HG02870 (cell line): ENCODE measurements at regions not wholly inside any gene's neighbourhood (a gene's known extent, or its start where the extent isn't known, plus 50 kb on each side); places are given as distances from the start of the nearest gene placed in this dataset.
A peak's percentile ranks its signal among the peaks of the same experiment; 100 is the strongest.
"Not testable (repeated sequence)": the region's sequence is repeated elsewhere in the genome, so short reads cannot be mapped to it uniquely, and the experiment has no call there.

Experiments
- ATAC-seq: cut with Tn5 transposase; IDR thresholded peaks from one replicate; pipeline ENCODE4 v1.9.1; 2021; ENCODE audit warnings: mild to moderate bottlenecking, moderate library complexity; ENCODE audit not compliant: unreplicated experiment

DNA sequence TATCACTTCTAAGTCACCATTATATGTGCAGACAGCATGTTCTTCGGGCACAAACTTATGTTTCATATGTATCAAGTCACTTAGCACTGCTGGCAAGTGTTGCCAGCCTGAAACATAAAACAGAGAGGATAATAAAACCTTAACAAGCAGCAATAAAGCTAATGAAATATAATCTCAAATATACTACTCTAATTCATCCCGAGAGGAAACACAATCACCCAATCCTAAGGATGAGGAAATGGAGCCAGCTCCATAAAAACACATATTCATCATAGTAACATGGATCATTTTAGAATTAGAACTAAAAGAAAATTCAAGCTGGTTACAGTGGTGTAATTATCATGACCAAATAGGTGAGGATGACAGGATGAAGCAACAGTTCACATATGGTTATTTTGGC is 1072.7 kb downstream of the EPHA3 start:
- no peak for ATAC-seq

DNA sequence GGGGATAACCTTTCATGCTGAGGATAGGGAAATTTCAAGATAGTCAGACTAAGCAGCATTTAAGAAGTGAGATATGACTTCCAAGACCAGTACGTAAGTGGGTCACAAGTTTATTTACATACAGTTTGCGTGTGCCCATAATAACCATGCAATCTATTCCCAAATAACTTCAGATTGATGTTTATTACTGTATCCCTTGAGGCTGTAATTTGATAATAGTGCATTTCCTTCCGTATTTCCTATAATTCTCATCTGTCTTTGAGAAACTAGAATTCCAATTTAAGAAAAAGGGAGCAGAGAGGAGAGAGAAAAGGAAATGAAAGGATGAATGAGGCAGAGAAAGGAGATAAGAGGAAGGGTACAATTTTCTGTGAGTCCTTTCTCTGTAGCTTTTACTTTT is 1073.1 kb downstream of the EPHA3 start:
- ATAC-seq = no peak

DNA sequence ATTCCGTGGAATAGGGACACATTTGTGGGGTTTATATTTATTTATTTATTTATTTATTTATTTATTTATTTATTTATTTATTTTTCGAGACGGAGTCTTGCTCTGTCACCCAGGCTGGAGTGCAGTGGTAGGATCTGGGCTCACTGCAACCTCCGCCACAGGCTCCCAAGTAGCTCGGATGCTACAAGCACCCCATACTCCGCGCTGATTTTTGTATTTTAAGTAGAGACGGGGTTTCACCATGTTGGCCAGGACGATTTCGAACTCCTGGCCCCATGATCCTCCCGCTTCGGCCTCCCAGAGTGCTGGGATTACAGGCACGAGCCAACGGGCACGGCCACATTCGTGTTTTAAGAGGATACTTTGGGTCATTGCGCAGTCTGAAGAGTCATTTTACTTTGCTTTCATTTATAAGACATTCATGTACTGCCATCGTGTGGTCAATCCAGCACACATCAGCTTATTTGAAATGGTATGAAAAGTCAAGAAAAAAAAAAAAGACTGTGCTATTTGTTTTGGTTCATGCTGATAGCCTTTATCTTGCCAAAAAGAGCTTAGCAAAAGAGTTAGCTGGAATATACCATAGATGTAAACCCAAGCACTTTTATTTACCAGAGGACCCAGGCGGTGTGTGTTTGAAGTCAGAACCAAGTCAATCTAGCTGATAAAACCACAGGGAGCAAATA is 1075.0 kb downstream of the EPHA3 start:
- peak; percentile 90 for ATAC-seq

DNA sequence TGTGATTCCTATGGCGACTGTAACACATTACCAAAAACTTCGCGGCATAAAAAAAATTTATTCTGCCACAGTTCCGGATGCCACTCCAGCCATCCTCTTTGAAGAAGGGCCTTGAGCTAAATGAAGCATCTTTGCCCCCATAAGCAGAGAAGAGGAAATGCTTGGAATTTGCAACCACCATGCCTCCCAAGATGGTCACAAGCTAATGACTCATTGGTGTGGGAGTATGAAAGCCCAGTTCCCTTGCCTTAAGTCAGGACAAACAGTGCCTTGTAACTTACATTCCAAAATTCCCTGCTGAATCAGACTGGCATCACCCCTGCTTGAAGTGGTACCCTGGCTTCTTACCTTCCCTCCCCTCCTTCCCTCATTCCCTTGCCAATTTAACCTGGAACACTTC is 1077.4 kb downstream of the EPHA3 start:
- ATAC-seq = no peak

DNA sequence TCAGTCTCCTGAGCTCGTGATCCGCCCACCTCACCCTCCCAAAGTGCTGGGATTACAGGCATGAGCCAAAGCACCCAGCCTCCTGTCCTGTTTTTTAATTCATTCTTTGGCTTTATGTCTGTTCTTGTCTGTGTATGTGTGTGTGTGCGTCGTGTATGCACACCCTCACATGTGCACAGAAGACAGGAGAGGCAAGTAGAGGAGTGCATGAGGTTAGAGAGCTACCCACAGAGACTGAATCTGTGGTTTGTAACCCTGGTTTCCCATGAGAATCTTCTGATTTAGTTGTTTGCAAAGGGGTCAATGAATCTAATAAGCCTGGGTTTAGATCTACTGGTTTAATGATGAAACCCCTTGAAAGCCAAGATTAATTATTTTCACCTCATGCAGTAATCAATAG is 1090.0 kb downstream of the EPHA3 start:
- ATAC-seq = not testable (repeated sequence)

DNA sequence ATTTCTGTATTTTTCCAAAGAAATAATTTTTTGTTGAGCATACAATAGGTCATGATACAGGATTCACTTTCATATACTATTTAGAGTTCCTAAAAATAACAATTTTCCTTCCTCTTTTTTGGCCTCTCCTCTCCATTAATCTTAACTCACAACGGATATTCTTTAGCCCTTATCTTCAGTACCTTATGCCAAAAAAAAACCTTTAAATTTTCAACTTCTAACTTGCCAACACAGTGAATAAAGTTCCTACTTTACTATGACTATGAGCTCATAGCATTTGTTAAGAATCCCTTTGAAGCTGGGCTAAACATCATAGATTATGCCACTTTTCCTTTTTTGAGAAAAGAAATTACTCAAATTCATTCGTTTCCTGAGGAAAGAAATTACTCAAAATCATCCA is 1095.5 kb downstream of the EPHA3 start:
- not testable (repeated sequence) for ATAC-seq

DNA sequence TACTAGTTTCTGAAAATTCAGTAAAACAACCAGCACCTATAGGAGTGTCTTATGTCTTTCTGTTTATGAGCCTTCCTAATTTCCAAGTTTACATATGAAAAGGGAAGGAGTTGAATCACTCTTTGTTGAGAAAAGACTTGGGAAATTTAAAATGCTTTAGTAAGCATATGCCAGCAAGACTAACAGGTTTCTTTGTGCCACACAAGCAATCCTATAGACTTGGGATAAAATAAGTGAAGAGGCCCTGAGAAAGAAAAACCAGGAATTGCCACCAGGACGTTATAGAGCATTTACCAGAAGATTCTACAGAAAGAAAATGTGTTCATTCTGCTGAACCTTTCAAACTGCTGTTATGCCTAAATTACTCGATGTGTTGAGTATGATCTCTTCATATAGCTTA is 1099.1 kb downstream of the EPHA3 start:
- not testable (repeated sequence) for ATAC-seq

DNA sequence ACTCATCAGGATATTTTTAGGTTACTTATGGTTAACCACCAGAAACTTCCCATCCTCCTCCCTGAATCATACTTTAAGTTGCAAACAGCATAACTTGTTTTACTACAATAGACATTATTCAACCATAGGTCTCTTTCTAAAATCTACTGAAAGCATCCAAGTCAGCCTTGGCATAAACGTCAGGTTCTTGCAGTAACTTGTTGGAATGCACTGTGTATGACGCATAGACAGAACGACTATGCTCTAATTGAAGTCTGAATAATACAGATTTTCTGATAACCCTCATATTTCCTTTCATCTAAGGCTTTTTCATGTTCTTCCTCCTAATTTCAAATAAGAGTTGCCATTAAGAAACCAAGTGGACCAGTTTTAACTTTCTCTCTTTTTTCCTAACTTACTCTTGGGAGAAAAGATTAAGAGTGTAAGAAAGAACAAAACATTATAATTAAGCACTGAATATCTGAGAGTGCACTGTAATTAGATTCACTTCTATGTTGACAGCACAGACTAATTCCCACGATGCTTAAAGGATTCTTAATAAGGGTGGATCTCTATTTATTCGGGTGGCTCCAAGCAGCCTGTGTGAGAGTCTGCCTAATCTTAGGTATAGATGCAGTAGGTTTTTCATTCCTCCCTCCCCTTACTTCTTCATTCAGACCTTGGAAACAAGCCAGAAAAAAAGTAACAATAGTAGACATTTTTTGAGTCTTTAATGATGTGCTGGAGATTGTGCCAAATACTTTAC is 1100.1 kb downstream of the EPHA3 start:
- ATAC-seq = not testable (repeated sequence)

DNA sequence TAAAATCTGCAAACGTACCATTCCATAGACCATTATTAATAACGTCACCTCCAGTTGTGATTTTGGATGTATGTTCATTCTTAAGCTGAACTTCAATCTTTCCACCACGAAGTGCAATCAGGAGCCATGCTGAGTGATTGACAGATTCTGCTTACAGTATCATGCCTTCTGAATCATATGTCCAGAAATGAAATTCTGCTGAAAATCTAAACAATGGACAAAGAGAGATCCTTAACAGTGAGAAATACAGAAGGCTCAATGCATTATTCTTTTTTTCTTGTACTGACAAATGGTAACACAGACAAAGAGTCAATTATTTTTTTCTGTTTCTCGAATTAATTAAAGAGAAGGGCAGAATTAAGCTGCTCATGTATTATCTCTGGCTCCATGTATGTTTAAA is 1114.5 kb downstream of the EPHA3 start:
- no peak for ATAC-seq

DNA sequence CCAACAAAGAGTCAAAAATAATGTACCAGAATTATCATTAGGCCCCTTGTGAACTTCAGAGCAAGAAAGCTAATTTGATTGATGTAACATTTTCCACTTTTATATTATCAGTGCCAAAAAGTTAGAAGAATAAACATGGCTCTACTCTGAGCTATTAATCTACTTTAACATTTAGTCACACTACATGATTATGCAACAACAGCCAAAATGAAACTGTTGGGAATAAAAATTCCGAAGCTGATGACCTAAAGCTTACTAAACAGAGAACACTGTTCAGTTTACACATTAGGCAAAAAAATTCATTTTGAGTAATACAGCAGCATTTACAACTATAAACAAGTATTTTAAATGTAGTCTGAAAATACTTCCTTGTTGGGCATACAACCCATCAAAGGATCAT is 1134.1 kb downstream of the EPHA3 start:
- ATAC-seq = no peak

DNA sequence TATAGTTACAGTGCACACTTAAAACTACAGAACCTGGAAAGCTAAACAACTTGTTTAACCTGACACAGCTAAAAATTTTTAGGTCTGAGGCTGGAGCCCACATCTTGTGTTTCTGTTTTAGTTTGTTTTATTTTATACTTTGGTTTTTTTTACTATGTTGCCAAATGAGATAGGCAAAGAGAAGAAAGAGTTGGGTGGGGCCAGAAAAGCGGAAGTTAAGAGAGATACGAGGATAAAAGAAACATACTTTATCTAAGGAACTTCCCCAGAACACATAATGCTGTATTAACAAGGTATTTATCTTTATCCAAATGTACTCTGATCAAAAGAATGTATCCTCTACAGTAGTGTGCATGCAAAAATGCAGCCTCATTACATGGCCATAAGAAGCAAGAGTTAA is 1145.7 kb downstream of the EPHA3 start:
- no peak for ATAC-seq

DNA sequence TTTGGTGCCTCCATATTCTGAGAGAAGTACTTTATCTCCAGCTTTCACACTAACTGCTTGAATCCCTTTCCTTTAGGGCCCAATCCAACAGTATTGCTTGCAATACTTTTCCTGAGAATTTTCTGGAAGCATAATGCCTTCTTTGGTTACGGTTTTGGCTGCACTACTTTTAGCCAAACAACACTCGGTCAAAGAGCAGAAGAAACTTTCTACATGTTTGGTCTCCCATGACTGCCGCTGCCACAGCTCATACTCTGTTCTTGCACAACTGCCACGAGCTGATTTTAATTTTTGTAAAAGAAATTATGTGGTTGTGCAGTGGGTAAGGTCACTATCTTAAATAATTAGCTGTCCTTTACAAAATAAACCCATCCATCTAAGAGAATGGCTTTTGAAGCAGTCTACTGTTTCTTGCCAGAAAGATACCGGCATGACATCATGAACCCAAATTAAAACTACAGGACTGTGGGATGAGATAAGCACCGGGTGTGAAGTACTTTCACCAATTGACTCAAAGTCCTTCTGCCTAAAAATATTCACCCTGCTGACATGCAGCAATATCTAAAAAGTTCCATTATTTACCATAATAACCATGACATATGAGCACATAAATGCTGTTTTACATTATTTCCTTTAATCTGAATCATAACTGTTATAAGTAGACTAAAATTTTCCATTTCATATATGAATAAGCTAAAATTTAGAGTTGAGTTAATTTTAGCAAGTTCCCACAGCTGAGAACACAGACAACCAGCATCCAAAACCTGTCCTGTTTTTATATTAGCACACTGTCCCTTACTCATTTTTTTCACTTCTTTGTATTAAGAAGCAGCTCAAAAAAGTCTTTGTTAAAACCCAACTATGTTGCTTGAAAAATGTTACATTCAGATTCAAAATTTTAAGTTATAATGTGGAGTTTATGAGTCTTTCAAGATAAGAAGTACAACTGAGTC is 1154.3 kb downstream of the EPHA3 start:
- ATAC-seq = no peak
